GM12873 (cell line): ENCODE measurements at regions not wholly inside any gene's neighbourhood (a gene's known extent, or its start where the extent isn't known, plus 50 kb on each side); places are given as distances from the start of the nearest gene placed in this dataset.

Experiments used
- CTCF ChIP-seq: IDR thresholded peaks from 2 replicates; pipeline ENCODE4 v1.5.1; 2012; ENCODE audit warnings: low read depth, mild to moderate bottlenecking, moderate library complexity, low read length, control low read depth; ENCODE audit not compliant: insufficient read depth; ENCODE audit errors: missing control alignments

- no peak for TF ChIP-seq CTCF
Observed at GRCh38 chr14:38410442-38410841, 154.5 kb upstream of the CLEC14A start.

DNA sequence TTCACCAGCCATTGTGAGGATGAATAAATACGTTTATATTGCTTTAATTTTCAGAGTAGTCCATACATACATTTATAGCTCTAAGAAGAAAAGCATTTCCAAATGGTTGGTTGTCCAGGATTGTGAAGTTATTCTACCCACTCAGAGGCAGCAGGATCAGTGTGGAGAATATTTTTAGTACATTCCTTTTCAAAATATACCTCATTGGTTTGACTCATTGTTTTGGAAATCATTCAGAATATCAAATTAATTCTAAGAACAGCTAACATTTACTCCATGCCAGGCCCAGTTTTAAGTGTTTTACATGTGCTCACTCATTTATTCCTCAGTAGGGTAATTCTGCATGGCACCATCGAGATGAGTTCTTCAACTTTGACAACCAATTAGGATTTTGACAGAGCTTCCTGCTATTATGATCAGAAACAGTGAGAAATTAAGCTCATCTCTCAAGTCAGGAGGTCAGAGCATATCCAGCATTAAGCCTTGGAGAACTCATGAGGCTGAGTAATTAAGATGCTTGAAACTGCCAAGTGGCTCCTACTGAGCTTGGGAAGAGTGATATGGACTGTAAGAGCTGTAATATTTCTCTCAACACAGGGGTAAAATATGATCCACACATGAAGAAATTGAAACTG is 153.3 kb upstream of the CLEC14A start:
- no peak for TF ChIP-seq CTCF

DNA sequence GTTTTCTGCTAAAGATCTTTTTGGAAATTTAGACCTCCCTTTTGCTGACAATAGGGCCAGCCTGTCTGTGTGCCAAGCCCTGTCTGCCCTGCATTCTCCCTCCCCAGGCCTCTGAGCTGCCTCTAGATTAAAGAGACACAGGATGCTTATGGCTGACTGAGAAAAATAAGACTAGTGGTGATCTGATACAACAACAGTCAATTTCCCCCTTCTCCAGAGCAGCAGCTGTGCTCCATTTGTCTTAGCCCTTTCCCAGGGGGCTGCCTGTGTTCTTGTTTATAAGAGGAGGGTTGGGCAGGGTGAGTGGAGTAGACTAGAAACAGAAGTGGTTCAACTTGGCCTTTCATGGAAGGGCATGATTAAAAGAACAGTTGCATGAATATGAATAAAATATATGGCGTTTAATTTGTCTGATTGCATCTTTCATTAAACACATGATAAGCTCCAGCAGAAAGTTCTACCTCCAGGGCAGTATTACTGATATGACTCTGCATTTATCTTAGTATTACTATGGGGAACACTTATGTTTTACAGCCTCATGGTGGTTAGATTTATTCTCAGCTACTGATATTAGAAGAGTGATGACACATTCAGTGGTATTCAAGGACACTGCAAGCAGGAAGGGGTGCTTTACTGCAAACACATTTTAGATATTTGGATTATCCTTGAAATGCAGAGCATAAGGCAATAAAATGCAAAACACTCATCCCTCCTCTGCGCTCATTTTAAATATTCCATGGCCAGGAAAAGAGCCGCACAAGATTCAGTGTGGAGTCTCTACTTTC is 150.2 kb upstream of the CLEC14A start:
- no peak for TF ChIP-seq CTCF

DNA sequence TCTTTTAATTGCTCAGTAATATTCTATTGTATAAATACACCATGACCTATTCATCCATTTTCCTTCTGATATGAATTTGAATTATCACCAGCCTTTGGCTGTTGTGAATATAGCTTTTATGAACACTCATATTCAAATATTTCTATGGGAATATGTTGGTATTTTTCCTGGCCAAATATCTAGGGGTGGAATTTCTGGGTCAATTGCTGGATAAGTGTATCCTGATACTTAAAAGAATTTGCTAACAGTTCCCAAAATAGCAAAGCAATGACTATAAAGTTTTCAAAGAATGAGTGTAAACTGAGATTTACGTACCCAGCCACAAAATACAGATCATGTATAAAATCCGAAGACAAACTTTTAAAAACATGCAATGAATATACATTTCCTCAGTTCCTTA is 148.7 kb upstream of the CLEC14A start:
- no peak for TF ChIP-seq CTCF

DNA sequence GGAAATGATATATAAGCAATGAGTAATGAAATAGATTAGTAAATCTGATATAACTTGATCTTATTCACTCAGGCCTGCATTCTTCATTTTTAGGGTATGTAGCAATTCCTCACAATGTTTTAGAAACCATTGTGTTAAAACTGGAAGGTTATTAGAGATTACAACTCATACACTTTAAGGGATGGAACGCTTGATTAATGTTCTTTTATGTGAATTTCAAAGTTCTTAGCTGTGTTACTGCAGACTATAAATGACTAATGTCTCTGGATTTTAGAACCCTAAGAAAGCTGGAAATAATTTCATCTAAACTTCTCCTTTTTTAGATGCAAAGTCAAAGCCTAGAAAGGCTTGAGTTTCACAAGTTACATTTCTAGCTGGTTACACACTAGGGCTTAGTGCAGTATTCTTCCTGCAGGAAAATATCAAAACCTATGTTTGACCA is 148.2 kb upstream of the CLEC14A start:
- TF ChIP-seq CTCF, result no peak

DNA sequence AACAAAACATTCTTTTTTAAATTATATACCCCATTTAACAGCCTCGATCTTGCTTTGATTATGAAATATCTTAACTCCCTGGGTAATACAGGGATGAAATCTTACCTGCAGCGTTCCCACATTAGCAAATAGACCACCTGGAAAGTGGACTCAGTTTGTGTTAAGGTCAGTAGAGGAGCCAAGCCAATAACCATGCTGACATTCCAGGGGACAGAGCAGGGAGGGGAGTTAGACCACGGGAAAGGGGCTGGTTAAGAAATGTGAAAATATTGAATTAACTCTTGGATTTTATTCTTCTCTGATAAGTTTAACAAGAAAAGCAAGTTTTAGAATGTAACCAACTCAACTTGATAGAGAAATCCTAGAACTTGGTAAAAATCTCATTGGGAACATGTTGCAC is 144.9 kb upstream of the CLEC14A start:
- TF ChIP-seq CTCF, result no peak

GRCh38 chr14:38399652-38400051 is 143.8 kb upstream of the CLEC14A start:
- no peak for TF ChIP-seq CTCF
